ENCODE measurements at regions not wholly inside any gene's neighbourhood (a gene's known extent, or its start where the extent isn't known, plus 50 kb on each side); places are given as distances from the start of the nearest gene placed in this dataset.
"Not testable (repeated sequence)": the region's sequence is repeated elsewhere in the genome, so short reads cannot be mapped to it uniquely, and the experiment has no call there.

GRCh38 chr3:11739706-11740105, 96.0 kb upstream of the VGLL4 start:
- no peak for DNase-seq

GRCh38 chr3:11739123-11739522, 95.4 kb upstream of the VGLL4 start:
- DNase-seq: no peak

GRCh38 chr3:11737742-11738141, 94.0 kb upstream of the VGLL4 start:
- no peak for DNase-seq

GRCh38 chr3:11736136-11736833, 92.6 kb upstream of the VGLL4 start:
- DNase-seq: peak; percentile 21

GRCh38 chr3:11735638-11736037, 91.9 kb upstream of the VGLL4 start:
- DNase-seq: no peak

GRCh38 chr3:11735111-11735510, 91.4 kb upstream of the VGLL4 start:
- not testable (repeated sequence) for DNase-seq

- DNase-seq: no peak
These were observed 90.2 kb upstream of the VGLL4 start for GRCh38 chr3:11733914-11734313.

- DNase-seq: no peak
These were observed 83.5 kb upstream of the VGLL4 start for GRCh38 chr3:11727207-11727606.

GRCh38 chr3:11726146-11726545, 82.4 kb upstream of the VGLL4 start:
- no peak for DNase-seq

- not testable (repeated sequence) for DNase-seq
These were observed 81.6 kb upstream of the VGLL4 start for GRCh38 chr3:11725340-11725641.

- DNase-seq: no peak
These were observed 81.1 kb upstream of the VGLL4 start for GRCh38 chr3:11724615-11725339.

GRCh38 chr3:11721479-11721878, 77.8 kb upstream of the VGLL4 start:
- DNase-seq: no peak

GRCh38 chr3:11720917-11721411, 77.2 kb upstream of the VGLL4 start:
- no peak for DNase-seq

- DNase-seq: peak; percentile 68
These were observed 76.7 kb upstream of the VGLL4 start for GRCh38 chr3:11720304-11720898.

GRCh38 chr3:11719406-11720303, 75.9 kb upstream of the VGLL4 start:
- peak; percentile 50 for DNase-seq

GRCh38 chr3:11718637-11719405, 75.1 kb upstream of the VGLL4 start:
- DNase-seq: peak; percentile 67

GRCh38 chr3:11717768-11718636, 74.3 kb upstream of the VGLL4 start:
- DNase-seq: peak; percentile 39

GRCh38 chr3:11717301-11717700, 73.6 kb upstream of the VGLL4 start:
- DNase-seq: no peak

GRCh38 chr3:11716573-11717290, 73.0 kb upstream of the VGLL4 start:
- peak; percentile 18 for DNase-seq

- no peak for DNase-seq
These were observed 69.5 kb upstream of the VGLL4 start for GRCh38 chr3:11713171-11713570.

- no peak for DNase-seq
These were observed 68.9 kb upstream of the VGLL4 start for GRCh38 chr3:11712646-11713045.
